WTC11 (cell line): ENCODE measurements at regions not wholly inside any gene's neighbourhood (a gene's known extent, or its start where the extent isn't known, plus 50 kb on each side); places are given as distances from the start of the nearest gene placed in this dataset.

Source experiments
- CTCF ChIP-seq: fragments of 200-600 bp; IDR thresholded peaks from 2 replicates; pipeline ENCODE4 v1.8.0; 2022; ENCODE audit warnings: antibody characterized with exemption
- HMGXB4 ChIP-seq: sonication (generic); formaldehyde crosslinking; IDR thresholded peaks from 2 replicates; pipeline ENCODE4 v1.8.1; 2023; ENCODE audit warnings: mild to moderate bottlenecking, moderate library complexity, missing genetic modification reagents
- NR3C1 ChIP-seq: sonication (generic); formaldehyde crosslinking; conservative IDR thresholded peaks from 2 replicates; pipeline ENCODE4 v1.8.1; 2023; ENCODE audit warnings: low read depth, mild to moderate bottlenecking, missing genetic modification reagents
- USF1 ChIP-seq: sonication (generic); formaldehyde crosslinking; IDR thresholded peaks from 2 replicates; pipeline ENCODE4 v1.8.0; 2022; ENCODE audit warnings: mild to moderate bottlenecking, missing genetic modification reagents
- ZNF281 ChIP-seq: sonication (generic); formaldehyde crosslinking; IDR thresholded peaks from 2 replicates; pipeline ENCODE4 v1.8.0; 2023; ENCODE audit warnings: mild to moderate bottlenecking, missing genetic modification reagents

- no peak for TF ChIP-seq USF1 (CRISPR knock-in tag)
- TF ChIP-seq CTCF = no peak
- no peak for TF ChIP-seq HMGXB4 (CRISPR knock-in tag)
- TF ChIP-seq ZNF281 (CRISPR knock-in tag) = no peak
- no peak for TF ChIP-seq NR3C1 (CRISPR knock-in tag)
Measured at GRCh38 chr17:33704856-33705255, 411.8 kb upstream of the ASIC2 start.
